GM18508 (cell line): ENCODE measurements at regions not wholly inside any gene's neighbourhood (a gene's known extent, or its start where the extent isn't known, plus 50 kb on each side); places are given as distances from the start of the nearest gene placed in this dataset.

Experiments used
- ATAC-seq: cut with Tn5 transposase; IDR thresholded peaks from one replicate; pipeline ENCODE4 v1.9.1; 2021; ENCODE audit warnings: moderate number of reproducible peaks; ENCODE audit not compliant: insufficient read depth, unreplicated experiment

- ATAC-seq = no peak
Observed at GRCh38 chr18:55840601-55841170, 252.7 kb upstream of the TCF4 start.

DNA sequence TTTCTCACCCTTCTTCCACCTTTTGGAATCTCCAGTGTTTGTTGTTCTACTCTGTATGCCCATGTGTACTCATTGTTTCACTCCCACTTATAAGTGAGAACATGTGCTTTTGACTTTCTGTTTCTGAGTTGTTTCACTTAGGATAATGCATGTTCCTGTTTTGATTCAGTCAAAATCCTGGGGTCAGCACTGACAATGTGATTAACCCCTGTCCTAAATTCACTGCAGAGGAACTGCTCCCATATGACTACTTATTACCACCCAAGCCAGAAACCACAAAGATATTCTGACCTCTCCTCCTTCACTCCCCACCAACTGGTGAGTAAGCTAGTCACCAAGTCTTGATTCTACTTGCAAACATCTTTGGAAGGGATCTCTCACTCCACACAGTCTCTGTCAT, 251.4 kb upstream of the TCF4 start:
- ATAC-seq = no peak

- ATAC-seq = no peak
Observed at GRCh38 chr18:55838841-55839240, 250.8 kb upstream of the TCF4 start.

DNA sequence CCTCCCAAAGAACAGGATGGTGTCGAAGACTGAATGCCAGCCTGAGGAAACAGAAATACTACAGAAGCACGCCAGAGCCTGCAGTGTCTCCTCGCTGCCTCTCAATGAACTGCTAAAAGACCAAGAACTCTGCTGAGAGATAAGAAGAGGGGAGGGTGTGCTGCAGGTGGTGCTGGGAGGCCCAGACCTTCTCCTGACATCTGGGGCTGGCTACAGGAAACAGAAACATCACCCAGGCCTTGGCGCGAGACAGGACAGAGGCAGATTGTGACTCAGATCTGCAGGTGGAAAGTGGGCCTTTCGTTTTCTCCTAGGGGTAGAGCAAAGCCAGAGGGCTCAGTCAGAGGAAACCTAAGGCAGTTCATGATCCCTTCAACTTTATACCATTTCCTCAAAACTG, 250.3 kb upstream of the TCF4 start:
- no peak for ATAC-seq

GRCh38 chr18:55833543-55833942, 245.6 kb upstream of the TCF4 start:
- no peak for ATAC-seq

DNA sequence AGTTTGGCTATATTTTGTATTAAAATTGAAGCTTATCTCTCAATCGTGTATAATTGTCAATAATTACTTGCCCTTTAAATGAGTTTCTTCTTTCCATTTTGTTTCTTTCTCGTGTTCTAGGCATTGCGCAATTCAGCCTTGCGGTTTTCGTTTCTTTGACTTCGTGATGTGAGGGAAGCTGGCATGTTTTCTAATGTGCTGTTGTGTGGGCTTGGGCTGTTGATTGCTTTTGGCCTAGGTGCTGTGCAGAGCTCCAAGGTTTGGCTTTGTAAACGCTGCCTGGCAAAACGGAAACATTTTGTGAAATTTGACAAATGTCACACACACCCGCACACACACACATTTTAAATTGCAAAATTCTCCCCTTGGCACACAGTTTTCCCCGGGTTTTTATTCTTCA, 242.6 kb upstream of the TCF4 start:
- no peak for ATAC-seq

DNA sequence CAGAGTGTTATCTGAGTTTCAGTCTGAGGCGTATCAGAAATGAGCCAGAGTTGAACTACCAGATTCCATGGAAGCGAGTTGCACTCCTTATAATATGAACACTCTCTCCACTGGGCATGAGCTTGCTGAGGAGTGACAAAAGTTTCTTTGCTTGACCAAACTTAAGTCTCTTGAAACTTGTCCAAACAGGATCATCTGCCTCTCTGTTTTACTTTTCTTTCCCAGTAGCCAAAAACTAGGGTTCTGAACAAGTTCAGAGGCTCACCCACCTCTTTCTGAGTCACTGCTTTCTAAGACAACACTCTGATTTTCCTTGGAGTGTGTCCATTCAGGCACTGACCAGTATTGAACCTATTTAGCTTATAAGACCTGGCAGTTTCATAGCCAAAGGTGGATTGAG, 233.2 kb upstream of the TCF4 start:
- ATAC-seq = no peak

- no peak for ATAC-seq
Observed at GRCh38 chr18:55819448-55819847, 231.5 kb upstream of the TCF4 start.

DNA sequence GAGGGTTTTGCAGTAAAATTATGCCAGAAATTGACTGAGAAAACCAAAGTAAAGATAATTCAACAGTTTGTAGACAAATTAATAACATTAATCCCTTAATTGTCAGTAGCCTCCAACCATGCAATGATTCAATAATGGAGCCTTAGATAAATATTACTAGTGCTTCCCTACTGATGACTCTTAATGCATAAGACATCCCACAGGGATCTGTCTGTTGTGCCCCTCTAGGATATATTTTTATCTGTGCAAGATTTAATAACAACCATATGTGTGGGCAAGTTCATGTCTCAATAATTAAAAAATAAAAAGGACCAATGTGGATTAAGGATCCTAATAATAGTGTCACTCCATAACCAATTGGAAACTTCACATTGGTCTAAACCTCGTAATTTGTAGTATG, 230.3 kb upstream of the TCF4 start:
- no peak for ATAC-seq

DNA sequence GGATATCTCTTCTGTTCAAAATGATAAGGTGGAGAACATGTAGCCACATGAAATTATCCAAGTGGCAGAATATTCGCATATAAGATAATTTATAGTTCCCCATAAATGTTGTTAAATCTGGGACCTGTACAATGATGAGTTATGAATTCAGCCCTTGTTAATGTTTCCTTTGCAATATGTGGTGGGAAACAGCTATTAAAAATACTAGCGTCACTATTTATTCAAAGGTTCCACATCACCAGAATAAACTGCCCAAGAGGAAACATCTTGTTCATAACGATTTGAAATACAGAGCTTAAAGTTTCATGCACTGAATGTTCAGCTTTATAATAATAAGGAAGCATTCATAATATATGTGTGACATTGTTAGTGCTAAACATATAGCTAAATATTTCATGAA, 223.9 kb upstream of the TCF4 start:
- ATAC-seq = no peak

- ATAC-seq = no peak
Observed at GRCh38 chr18:55805666-55806065, 217.7 kb upstream of the TCF4 start.

DNA sequence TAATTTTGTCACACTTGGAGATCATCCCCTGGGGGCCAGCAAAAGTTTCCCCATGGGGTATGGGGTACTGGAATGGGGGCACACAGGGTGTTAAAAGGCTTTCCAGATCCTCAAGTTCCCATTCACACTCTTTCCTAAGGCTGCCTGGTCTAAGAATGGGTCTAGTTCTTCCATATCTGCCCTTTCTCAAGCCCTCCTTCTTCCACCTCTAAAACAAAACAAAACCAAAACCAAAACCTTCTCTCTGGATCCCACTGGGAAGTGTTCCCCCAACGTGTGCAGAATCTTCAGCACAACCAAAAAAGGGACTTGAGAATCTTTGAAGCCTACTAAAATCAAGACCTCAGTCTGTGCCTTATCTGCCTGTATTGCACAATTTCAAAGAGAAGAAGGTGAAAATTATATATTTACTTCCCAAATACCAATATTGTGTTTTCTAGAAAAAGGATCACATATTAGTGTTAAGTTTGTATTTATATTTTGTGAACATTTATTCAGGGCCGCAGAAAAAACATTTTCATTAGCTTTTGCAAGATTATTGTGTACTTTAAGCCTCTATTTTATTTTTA, 207.2 kb upstream of the TCF4 start:
- no peak for ATAC-seq

GRCh38 chr18:55794288-55795052, 206.5 kb upstream of the TCF4 start:
- no peak for ATAC-seq

DNA sequence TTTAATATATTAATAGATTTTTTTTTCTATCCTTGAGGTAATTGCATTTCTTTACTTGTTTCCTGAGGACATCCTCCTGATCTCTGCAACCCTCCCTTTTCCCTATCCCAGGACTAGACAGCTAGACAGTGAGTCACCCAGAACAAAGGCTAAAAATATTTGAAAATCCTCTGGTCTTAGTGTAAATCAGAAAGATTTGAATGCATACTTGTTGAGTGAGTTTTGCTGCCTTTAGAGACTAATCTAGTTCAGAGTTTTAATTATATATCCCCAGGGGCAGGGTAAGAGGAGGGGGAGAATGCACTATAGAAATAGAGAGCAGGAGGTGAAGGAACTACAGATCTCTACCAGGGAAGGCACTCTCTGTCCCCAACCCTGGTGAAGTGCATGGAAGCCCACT, 202.3 kb upstream of the TCF4 start:
- ATAC-seq = no peak

- ATAC-seq = no peak
Observed at GRCh38 chr18:55787536-55788073, 199.6 kb upstream of the TCF4 start.

DNA sequence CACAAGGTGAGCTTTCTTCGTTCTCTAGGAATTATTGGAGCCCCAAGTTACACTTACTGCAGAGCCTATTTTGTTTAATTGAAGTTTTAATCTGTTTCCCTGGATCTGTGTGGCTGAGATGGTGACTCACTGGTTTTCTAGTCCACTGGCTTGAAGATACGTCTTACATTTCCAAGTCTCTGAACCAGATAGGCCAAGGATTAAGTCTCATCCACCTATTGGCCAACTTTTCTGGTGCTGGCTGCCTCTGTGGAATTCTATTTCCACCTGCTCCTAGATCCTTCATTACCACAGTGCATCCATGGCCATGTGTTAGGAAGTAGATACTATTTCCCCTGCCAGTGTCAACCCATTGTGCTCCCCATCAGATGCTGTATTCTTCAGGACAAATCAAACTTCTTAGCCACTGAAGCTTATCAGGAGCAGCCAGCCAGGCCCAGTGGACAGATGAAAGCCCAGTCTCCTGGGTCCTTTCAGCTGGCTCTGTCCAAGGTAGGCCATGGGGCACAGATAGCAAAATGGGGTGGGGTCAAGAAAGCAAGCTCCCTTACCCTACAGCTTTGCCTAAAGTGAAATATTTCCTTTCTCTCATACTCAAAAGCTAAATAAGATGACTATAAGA, 198.8 kb upstream of the TCF4 start:
- no peak for ATAC-seq

- ATAC-seq = no peak
Observed at GRCh38 chr18:55783921-55784320, 195.9 kb upstream of the TCF4 start.

- no peak for ATAC-seq
Observed at GRCh38 chr18:55781481-55781957, 193.5 kb upstream of the TCF4 start.

DNA sequence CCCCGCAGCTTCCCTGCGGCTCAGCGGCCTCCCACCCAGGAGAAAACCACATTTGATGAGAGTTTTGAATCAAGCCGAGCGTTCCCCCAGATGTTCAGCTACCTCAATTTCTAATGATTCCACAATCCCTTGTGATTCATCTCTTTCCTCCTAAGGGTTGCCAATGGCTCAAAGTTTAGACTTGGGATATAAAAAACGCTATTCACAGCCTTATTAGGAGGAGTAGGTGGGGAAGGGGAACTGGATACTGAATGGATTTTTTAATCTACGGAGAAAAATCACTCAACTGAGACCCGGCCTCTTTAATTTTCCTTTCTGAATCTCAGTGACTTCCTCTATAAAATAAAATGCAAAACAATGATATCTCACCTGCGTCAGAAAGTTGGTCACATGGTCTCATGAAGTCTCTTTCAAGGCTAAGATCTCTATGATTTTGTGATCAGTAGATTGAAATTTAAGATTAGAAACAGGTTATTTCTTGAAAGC, 192.6 kb upstream of the TCF4 start:
- ATAC-seq = no peak

DNA sequence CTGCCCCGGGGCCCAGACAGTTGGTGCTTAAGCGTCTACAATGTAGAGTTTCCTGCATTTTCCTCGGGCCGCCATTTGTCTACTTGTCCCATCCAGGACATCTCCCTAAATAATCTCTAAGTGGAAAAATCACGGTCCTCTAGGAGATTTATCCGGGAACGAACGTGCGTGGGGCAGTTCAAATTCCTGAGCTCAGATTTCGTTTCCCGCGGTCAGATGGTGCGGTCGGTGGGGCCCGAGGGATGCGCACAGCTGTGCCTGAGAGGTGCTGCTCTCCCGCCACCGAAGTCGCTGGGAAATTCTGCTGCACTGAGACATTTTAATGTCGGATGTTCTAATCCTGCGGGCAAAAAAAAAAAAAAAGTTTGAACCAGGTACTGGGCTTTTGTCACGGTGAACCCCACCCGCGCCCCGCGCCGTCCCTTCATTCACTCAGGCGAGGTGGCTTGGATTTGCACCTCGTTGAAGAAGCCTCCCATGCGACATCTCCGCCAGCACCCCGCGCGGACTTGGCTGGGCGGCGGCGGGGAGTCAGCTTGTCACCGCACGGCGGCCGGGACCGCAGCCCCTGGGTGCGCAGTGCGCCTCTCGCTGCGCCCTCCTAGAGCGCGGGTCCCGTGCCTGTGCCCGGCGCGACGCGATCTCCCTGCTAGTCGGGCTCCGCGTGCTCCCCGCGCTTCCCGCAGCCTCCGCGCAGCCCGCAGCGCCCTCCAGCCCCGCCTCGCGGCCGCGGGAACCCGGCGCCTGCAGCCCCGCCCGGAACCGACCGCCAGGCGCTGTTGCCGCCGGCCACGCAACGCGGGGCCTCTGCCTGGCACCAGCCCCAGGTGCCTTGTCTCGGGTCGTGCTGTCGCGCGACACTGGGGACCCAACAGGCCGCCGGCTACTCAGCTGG, 191.9 kb upstream of the TCF4 start:
- no peak for ATAC-seq
